Liver (tissue), 7 donors: ENCODE measurements at regions not wholly inside any gene's neighbourhood (a gene's known extent, or its start where the extent isn't known, plus 50 kb on each side); places are given as distances from the start of the nearest gene placed in this dataset.
A peak's percentile ranks its signal among the peaks of the same experiment; 100 is the strongest.

ENCODE experiments used
- DNase-seq: peaks from one replicate; pipeline ENCODE4 v3.0.0-alpha.2; 2017; ENCODE audit warnings: low spot score
- H3K27ac ChIP-seq, 2 donors: one replicate each; pipeline ENCODE4 v1.7.0; 2013; ENCODE audit warnings: inconsistent platforms in 2 of 2, low read length in 2 of 2, control low read depth in 1 of 2, low read depth in 1 of 2, mild to moderate bottlenecking in 1 of 2
- H3K27me3 ChIP-seq, 4 donors: one replicate each; pipeline versions ENCODE4 v1.6.1 to v1.7.0; 2013; ENCODE audit warnings: low read length in 3 of 4, inconsistent platforms in 1 of 4, mild to moderate bottlenecking in 1 of 4, moderate library complexity in 1 of 4; ENCODE audit not compliant: control insufficient read depth in 4 of 4, insufficient read depth in 4 of 4
- H3K36me3 ChIP-seq, 4 donors: one replicate each; pipeline versions ENCODE4 v1.6.1 to v1.7.0; 2013; ENCODE audit warnings: low read length in 3 of 4, mild to moderate bottlenecking in 3 of 4, low read depth in 1 of 4, moderate library complexity in 1 of 4; ENCODE audit not compliant: control insufficient read depth in 4 of 4, insufficient read depth in 3 of 4
- H3K4me1 ChIP-seq, 4 donors: one replicate each; pipeline versions ENCODE4 v1.6.1 to v1.7.0; 2013; ENCODE audit warnings: low read length in 3 of 4, mild to moderate bottlenecking in 3 of 4, moderate library complexity in 1 of 4; ENCODE audit not compliant: control insufficient read depth in 4 of 4, insufficient read depth in 4 of 4
- H3K4me3 ChIP-seq, 3 donors: one replicate each; pipeline versions ENCODE4 v1.6.1 to v1.7.0; 2013; ENCODE audit warnings: low read length in 3 of 3, control low read depth in 1 of 3, low read depth in 1 of 3, mild to moderate bottlenecking in 1 of 3
- H3K9ac ChIP-seq, 2 donors: one replicate each; pipeline ENCODE4 v1.7.0; 2013; ENCODE audit warnings: low read length in 2 of 2, mild to moderate bottlenecking in 2 of 2, moderate library complexity in 2 of 2, control low read depth in 1 of 2, low read depth in 1 of 2
- H3K9me3 ChIP-seq, 4 donors: one replicate each; pipeline versions ENCODE4 v1.6.1 to v1.7.0; 2013; ENCODE audit warnings: low read length in 3 of 4; ENCODE audit not compliant: control insufficient read depth in 4 of 4
- EGR1 ChIP-seq, 2 donors: IDR thresholded peaks; 2 replicates each; pipeline ENCODE4 v1.6.1; 2016 to 2018; ENCODE audit warnings: antibody characterized with exemption in 2 of 2, low read depth in 2 of 2
- FOXA1 ChIP-seq: IDR thresholded peaks from 2 replicates; pipeline ENCODE4 v1.6.1; 2016; ENCODE audit warnings: antibody characterized with exemption
- FOXA2 ChIP-seq: IDR thresholded peaks from 2 replicates; pipeline ENCODE4 v1.6.1; 2016; ENCODE audit warnings: antibody characterized with exemption
- GABPA ChIP-seq, 2 donors: IDR thresholded peaks in 1 of 2; conservative IDR thresholded peaks in 1 of 2; 2 replicates each; pipeline ENCODE4 v1.6.1; 2016; ENCODE audit warnings: antibody characterized with exemption in 2 of 2, mild to moderate bottlenecking in 1 of 2, moderate library complexity in 1 of 2
- HNF4A ChIP-seq, 2 donors: conservative IDR thresholded peaks; 2 replicates each; pipeline ENCODE4 v1.6.1; 2016; ENCODE audit warnings: antibody characterized with exemption in 2 of 2, mild to moderate bottlenecking in 2 of 2
- HNF4G ChIP-seq: IDR thresholded peaks from 2 replicates; pipeline ENCODE4 v1.6.1; 2016; ENCODE audit warnings: antibody characterized with exemption
- JUND ChIP-seq, 2 donors: IDR thresholded peaks; 2 replicates each; pipeline ENCODE4 v1.6.1; 2016; ENCODE audit warnings: antibody characterized with exemption in 2 of 2
- NR2F2 ChIP-seq: IDR thresholded peaks from 2 replicates; pipeline ENCODE4 v1.6.1; 2016; ENCODE audit warnings: antibody characterized with exemption
- RAD21 ChIP-seq, 2 donors: IDR thresholded peaks; 2 replicates each; pipeline ENCODE4 v1.6.1; 2016; ENCODE audit warnings: antibody characterized with exemption in 2 of 2, mild to moderate bottlenecking in 2 of 2
- RXRA ChIP-seq, 2 donors: IDR thresholded peaks; 2 replicates each; pipeline ENCODE4 v1.6.1; 2017 to 2018; ENCODE audit warnings: antibody characterized with exemption in 2 of 2, mild to moderate bottlenecking in 1 of 2
- SP1 ChIP-seq: IDR thresholded peaks from 2 replicates; pipeline ENCODE4 v1.6.1; 2018; ENCODE audit warnings: antibody characterized with exemption, mild to moderate bottlenecking
- TAF1 ChIP-seq: conservative IDR thresholded peaks from 2 replicates; pipeline ENCODE4 v1.6.1; 2016; ENCODE audit warnings: antibody characterized with exemption, mild to moderate bottlenecking
- YY1 ChIP-seq: IDR thresholded peaks from 2 replicates; pipeline ENCODE4 v1.6.1; 2016; ENCODE audit warnings: antibody characterized with exemption, mild to moderate bottlenecking
- WGBS: extraction: QIAGEN DNeasy Blood & Tissue Kit; methylation state at CpG from one replicate; pipeline ENCODE4 v1.1.7; 2013; 5-methylcytosine and 5-hydroxymethylcytosine counted together
- TF ChIP-seq, protein P1 (sequence below): IDR thresholded peaks from 2 replicates; pipeline ENCODE4 v1.6.1; 2016; ENCODE audit warnings: antibody characterized with exemption
- TF ChIP-seq, protein P2 (sequence below): IDR thresholded peaks from 2 replicates; pipeline ENCODE4 v1.6.1; 2016; ENCODE audit warnings: antibody characterized with exemption, mild to moderate bottlenecking
- TF ChIP-seq, protein P3 (sequence below): IDR thresholded peaks from 2 replicates; pipeline ENCODE4 v1.6.1; 2016; ENCODE audit warnings: antibody characterized with exemption
- TF ChIP-seq, protein P4 (sequence below): IDR thresholded peaks from 2 replicates; pipeline ENCODE4 v1.6.1; 2016; ENCODE audit warnings: antibody characterized with exemption
- donor health status: healthy.
- donor health status: healthy.
- donor health status: healthy.
- donor health status: healthy.

DNA sequence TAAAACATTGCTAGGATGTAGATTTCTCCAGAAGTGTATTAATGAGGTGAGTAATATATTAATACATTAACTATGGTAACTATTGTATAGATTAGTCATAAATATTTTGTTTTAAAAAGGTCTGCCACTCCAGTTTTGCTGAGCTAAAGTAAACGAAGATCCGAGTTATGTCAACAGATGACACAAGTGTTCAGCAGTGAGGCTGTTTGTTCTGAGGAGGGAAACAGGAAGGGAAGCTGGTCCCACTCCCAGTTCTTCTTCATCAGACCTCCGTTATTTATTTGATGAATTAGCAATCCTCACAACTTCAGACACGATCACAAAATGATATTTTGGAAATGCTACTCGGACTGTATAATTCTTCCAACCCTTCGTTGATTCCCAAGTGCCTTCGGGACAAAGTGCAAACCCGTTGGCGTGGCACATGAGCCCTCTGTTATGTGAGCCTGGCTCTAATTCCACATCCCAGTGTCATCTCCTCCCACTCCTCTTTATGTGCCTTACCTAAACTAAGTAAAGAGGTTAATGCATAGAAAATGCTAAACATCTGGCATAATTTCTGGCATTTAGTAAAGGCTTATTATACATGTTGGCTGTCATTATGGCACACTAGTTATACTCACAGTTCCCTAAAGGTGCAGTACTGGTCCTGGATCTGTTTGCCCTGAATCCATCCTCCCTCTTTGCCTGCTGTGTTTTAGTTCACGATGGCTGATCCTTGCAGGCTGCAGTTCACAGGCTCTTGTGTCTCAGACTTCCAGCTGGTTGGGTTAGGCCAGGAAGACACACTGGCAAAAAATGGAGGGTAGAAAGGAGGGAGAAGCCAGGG, 190.6 kb upstream of the LNX1 start:
- DNase-seq = no peak
- Histone ChIP-seq H3K9ac (no peak overlapping the region), H3K36me3 (no peaks in the 10 kb centered on the region), H3K4me1 (peaks cover 0 to 16% (median 9%) of the 10 kb centered on the region in 4 donors), H3K27me3 (no peaks in the 10 kb centered on the region), H3K27ac (peak overlapping the region; percentile 48 to 52), H3K9me3 (no peaks in the 10 kb centered on the region), H3K4me3 (no peak overlapping the region)
- WGBS = 23% methylated on average over 10 of the region's 10 CpGs
- TF ChIP-seq EGR1 (IDR thresholded peaks at IDR 0.05; ENCODE audit: low read depth in 2 of 2) (no peak), RAD21 (IDR thresholded peaks at IDR 0.05) (peak in 1 of 2 donors; percentile 21), HNF4A (conservative IDR thresholded peaks at IDR 0.05) (peak; percentile 49 to 61), FOXA2 (peak; percentile 85), FOXA1 (peak; percentile 79), SP1 (peak; percentile 15)
- TF ChIP-seq, protein P1, sequence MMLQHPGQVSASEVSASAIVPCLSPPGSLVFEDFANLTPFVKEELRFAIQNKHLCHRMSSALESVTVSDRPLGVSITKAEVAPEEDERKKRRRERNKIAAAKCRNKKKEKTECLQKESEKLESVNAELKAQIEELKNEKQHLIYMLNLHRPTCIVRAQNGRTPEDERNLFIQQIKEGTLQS = no peak

DNA sequence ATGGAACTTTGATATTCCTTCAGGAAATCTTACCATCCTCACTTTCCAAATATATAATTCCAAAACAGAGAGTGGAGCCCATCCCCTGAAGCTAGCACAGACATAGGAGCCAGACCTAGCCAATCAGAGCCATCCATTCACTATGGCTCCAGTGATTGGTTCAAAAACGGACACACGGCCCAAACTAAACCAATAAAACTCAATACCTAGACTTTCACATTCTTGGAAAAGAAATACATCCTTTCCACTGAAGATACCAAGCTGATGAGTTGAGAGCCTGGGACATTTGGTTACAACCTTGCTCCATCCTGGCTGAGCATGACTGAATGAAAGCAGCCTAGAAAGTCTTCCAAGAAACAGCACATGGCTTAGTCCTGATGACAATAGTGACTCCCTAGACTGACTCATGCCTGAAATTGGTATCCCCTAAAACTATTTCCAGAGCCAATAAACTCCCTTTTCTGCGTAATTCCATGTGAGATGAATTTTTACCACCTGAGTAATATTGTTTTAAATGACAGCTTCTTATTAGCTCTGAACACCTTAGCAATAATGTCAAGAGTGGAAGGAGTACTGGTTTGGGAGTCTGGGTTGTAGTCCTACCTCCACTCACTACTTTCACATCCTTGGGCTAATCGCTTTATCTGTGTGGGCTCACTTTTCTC, 189.6 kb upstream of the LNX1 start:
- H3K9me3 ChIP-seq = no peaks in the 10 kb centered on the region
- H3K4me3 ChIP-seq = no peak overlapping the region
- H3K27me3 ChIP-seq = no peaks in the 10 kb centered on the region
- TF ChIP-seq GABPA (IDR thresholded peaks at IDR 0.05 in 1 of 2, conservative IDR thresholded peaks at IDR 0.05 in 1 of 2) = no peak
- TF ChIP-seq RXRA (IDR thresholded peaks at IDR 0.05) = no peak
- TF ChIP-seq YY1 = no peak
- TF ChIP-seq EGR1 (IDR thresholded peaks at IDR 0.05; ENCODE audit: low read depth in 2 of 2) = no peak
- no peak for TF ChIP-seq FOXA1
- no peak for TF ChIP-seq HNF4A (conservative IDR thresholded peaks at IDR 0.05)
- H3K36me3 ChIP-seq = no peaks in the 10 kb centered on the region
- H3K9ac ChIP-seq = peak overlapping the region in 1 of 2 donors; percentile 40
- H3K4me1 ChIP-seq = peaks cover 0 to 16% (median 9%) of the 10 kb centered on the region in 4 donors
- 95% methylated on average over 4 of the region's 4 CpGs for WGBS
- peak overlapping the region; percentile 48 to 52 for H3K27ac ChIP-seq
- DNase-seq = no peak

DNA sequence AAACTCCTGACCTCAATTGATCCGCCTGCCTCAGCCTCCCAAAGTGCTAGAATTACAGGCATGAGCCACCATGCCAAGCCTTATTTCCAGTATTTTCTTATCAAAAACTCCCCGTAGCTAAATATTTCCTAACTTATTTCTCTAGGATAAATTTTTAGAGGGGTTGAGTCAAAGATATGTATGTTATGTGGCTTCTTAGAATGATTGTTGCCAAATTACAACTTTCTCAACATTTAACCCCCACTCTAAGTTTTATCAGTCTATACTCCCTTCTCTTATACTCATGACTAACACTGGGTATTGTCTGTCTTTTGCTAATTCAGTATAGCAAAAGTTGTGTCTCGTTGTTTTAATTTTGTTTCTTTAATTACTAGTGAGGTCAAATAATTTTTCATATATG, 187.7 kb upstream of the LNX1 start:
- Histone ChIP-seq H3K27ac (no peak overlapping the region), H3K4me1 (peaks cover 0 to 16% (median 9%) of the 10 kb centered on the region in 4 donors), H3K4me3 (no peak overlapping the region), H3K9ac (no peak overlapping the region), H3K27me3 (no peaks in the 10 kb centered on the region), H3K36me3 (no peaks in the 10 kb centered on the region), H3K9me3 (no peaks in the 10 kb centered on the region)
- 88% methylated on average over 3 of the region's 3 CpGs for WGBS
- TF ChIP-seq, protein P2, sequence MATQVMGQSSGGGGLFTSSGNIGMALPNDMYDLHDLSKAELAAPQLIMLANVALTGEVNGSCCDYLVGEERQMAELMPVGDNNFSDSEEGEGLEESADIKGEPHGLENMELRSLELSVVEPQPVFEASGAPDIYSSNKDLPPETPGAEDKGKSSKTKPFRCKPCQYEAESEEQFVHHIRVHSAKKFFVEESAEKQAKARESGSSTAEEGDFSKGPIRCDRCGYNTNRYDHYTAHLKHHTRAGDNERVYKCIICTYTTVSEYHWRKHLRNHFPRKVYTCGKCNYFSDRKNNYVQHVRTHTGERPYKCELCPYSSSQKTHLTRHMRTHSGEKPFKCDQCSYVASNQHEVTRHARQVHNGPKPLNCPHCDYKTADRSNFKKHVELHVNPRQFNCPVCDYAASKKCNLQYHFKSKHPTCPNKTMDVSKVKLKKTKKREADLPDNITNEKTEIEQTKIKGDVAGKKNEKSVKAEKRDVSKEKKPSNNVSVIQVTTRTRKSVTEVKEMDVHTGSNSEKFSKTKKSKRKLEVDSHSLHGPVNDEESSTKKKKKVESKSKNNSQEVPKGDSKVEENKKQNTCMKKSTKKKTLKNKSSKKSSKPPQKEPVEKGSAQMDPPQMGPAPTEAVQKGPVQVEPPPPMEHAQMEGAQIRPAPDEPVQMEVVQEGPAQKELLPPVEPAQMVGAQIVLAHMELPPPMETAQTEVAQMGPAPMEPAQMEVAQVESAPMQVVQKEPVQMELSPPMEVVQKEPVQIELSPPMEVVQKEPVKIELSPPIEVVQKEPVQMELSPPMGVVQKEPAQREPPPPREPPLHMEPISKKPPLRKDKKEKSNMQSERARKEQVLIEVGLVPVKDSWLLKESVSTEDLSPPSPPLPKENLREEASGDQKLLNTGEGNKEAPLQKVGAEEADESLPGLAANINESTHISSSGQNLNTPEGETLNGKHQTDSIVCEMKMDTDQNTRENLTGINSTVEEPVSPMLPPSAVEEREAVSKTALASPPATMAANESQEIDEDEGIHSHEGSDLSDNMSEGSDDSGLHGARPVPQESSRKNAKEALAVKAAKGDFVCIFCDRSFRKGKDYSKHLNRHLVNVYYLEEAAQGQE = no peak
- no peak for TF ChIP-seq FOXA2
- no peak for TF ChIP-seq HNF4G
- TF ChIP-seq FOXA1 = no peak
- no peak for TF ChIP-seq HNF4A (conservative IDR thresholded peaks at IDR 0.05)
- no peak for TF ChIP-seq RXRA (IDR thresholded peaks at IDR 0.05)
- no peak for TF ChIP-seq JUND (IDR thresholded peaks at IDR 0.05)
- TF ChIP-seq, protein P3, sequence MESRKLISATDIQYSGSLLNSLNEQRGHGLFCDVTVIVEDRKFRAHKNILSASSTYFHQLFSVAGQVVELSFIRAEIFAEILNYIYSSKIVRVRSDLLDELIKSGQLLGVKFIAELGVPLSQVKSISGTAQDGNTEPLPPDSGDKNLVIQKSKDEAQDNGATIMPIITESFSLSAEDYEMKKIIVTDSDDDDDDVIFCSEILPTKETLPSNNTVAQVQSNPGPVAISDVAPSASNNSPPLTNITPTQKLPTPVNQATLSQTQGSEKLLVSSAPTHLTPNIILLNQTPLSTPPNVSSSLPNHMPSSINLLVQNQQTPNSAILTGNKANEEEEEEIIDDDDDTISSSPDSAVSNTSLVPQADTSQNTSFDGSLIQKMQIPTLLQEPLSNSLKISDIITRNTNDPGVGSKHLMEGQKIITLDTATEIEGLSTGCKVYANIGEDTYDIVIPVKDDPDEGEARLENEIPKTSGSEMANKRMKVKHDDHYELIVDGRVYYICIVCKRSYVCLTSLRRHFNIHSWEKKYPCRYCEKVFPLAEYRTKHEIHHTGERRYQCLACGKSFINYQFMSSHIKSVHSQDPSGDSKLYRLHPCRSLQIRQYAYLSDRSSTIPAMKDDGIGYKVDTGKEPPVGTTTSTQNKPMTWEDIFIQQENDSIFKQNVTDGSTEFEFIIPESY = no peak
- no peak for TF ChIP-seq TAF1
- TF ChIP-seq, protein P1 = no peak
- TF ChIP-seq NR2F2 = no peak
- no peak for TF ChIP-seq SP1
- no peak for TF ChIP-seq RAD21 (IDR thresholded peaks at IDR 0.05)
- TF ChIP-seq, protein P4, sequence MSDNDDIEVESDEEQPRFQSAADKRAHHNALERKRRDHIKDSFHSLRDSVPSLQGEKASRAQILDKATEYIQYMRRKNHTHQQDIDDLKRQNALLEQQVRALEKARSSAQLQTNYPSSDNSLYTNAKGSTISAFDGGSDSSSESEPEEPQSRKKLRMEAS = no peak
- DNase-seq = no peak
